CD4-positive, alpha-beta memory T cell (primary cell): ENCODE measurements at regions not wholly inside any gene's neighbourhood (a gene's known extent, or its start where the extent isn't known, plus 50 kb on each side); places are given as distances from the start of the nearest gene placed in this dataset.
A peak's percentile ranks its signal among the peaks of the same experiment; 100 is the strongest.

Source experiments
- CTCF ChIA-PET: fragments of 350-600 bp; sonication (Branson Sonifier 250); formaldehyde crosslinking; loops from one replicate; lab custom pipeline; 2021; ENCODE audit warnings: inconsistent platforms; ENCODE audit not compliant: partially characterized antibody; lab: Charles Lee
- POLR2A ChIA-PET: fragments of 350-600 bp; sonication (Branson Sonifier 250); formaldehyde crosslinking; loops from one replicate; lab custom pipeline; 2021; ENCODE audit not compliant: partially characterized antibody; lab: Charles Lee
- DNase-seq, 5 donors: peaks; one replicate each; pipeline versions ENCODE4 v3.0.0 to v3.0.0-alpha.2; 2020 to 2022; ENCODE audit warnings: mixed read lengths in 1 of 5
- H3K27ac ChIP-seq: one replicate; pipeline ENCODE4 v1.7.0; 2013; ENCODE audit warnings: low read depth, low read length
- H3K27me3 ChIP-seq: 2 replicates; pipeline ENCODE4 v1.7.0; 2013; ENCODE audit warnings: mild to moderate bottlenecking, low read length, moderate library complexity; ENCODE audit not compliant: insufficient read depth
- H3K36me3 ChIP-seq: 2 replicates; pipeline ENCODE4 v1.7.0; 2013; ENCODE audit warnings: mild to moderate bottlenecking, low read length, moderate library complexity; ENCODE audit not compliant: insufficient read depth
- H3K4me1 ChIP-seq: 2 replicates; pipeline ENCODE4 v1.7.0; 2013; ENCODE audit warnings: mild to moderate bottlenecking, low read length, moderate library complexity; ENCODE audit not compliant: insufficient read depth
- H3K4me3 ChIP-seq, 2 donors: one replicate each; pipeline ENCODE4 v1.7.0; 2013; ENCODE audit warnings: low read length in 2 of 2, mild to moderate bottlenecking in 1 of 2
- H3K9me3 ChIP-seq, 2 donors: one replicate each; pipeline ENCODE4 v1.7.0; 2013; ENCODE audit warnings: low read length in 2 of 2, control low read depth in 1 of 2; ENCODE audit not compliant: control insufficient read depth in 1 of 2
- H3K27ac Mint-ChIP-seq, 7 donors: one replicate each; pipeline ENCODE4 v1.8.0; 2020 to 2021; ENCODE audit warnings: mixed read lengths in 7 of 7, mild to moderate bottlenecking in 6 of 7, inconsistent platforms in 3 of 7, moderate library complexity in 3 of 7
- H3K27me3 Mint-ChIP-seq, 2 donors: one replicate each; pipeline ENCODE4 v1.8.0; 2020 to 2021; ENCODE audit warnings: mixed read lengths in 2 of 2
- H3K36me3 Mint-ChIP-seq, 2 donors: one replicate each; pipeline ENCODE4 v1.8.0; 2020 to 2021; ENCODE audit warnings: mixed read lengths in 2 of 2, inconsistent platforms in 1 of 2, mild to moderate bottlenecking in 1 of 2
- H3K4me1 Mint-ChIP-seq, 4 donors: one replicate each; pipeline ENCODE4 v1.8.0; 2020 to 2021; ENCODE audit warnings: mixed read lengths in 4 of 4, mild to moderate bottlenecking in 1 of 4
- H3K4me3 Mint-ChIP-seq, 8 donors: one replicate each; pipeline ENCODE4 v1.8.0; 2020 to 2021; ENCODE audit warnings: mixed read lengths in 8 of 8, mild to moderate bottlenecking in 7 of 8, moderate library complexity in 6 of 8, inconsistent platforms in 3 of 8
- H3K9me3 Mint-ChIP-seq, 8 donors: one replicate each; pipeline ENCODE4 v1.8.0; 2020 to 2021; ENCODE audit warnings: mixed read lengths in 8 of 8, mild to moderate bottlenecking in 5 of 8, inconsistent platforms in 3 of 8, moderate library complexity in 1 of 8
- intact Hi-C: fragments of 100-400 bp; cut with micrococcal nuclease; formaldehyde crosslinking; loops from one replicate; pipeline ENCODE4 v1.15.1; 2023

GRCh38 chr10:62657244-62657835 lies 147.2 kb upstream of the ADO start:
- H3K27ac Mint-ChIP-seq = peak overlapping the region in 1 of 7 donors; percentile 20
- Histone ChIP-seq H3K27me3 (no peaks in the 10 kb centered on the region), H3K36me3 (no peaks in the 10 kb centered on the region), H3K4me1 (no peaks in the 10 kb centered on the region), H3K4me3 (no peak overlapping the region), H3K9me3 (no peaks in the 10 kb centered on the region), H3K27ac (no peak overlapping the region)
- H3K4me3 Mint-ChIP-seq = no peak overlapping the region
- no peaks in the 10 kb centered on the region for H3K36me3 Mint-ChIP-seq
- peaks cover 0 to 7% (median 1%) of the 10 kb centered on the region in 4 donors for H3K4me1 Mint-ChIP-seq
- H3K9me3 Mint-ChIP-seq = peaks cover 0 to 4% (median 0%) of the 10 kb centered on the region in 8 donors
- POLR2A ChIA-PET = no interaction called here
- H3K27me3 Mint-ChIP-seq = peaks cover 0 to 2% of the 10 kb centered on the region in 2 donors
- intact Hi-C loops = no loop called here
- DNase-seq = no peak
- CTCF ChIA-PET = interaction anchor here (1.5 kb wide), 1 partner anchor 14 kb away, joined by 4 read pairs; no protein-coding TSS in a partner anchor

- no peaks in the 10 kb centered on the region for H3K9me3 ChIP-seq
- no peak overlapping the region for H3K27ac Mint-ChIP-seq
- ChIA-PET POLR2A (no interaction called here), CTCF (interaction anchor here (1.5 kb wide), 1 partner anchor 12 kb away, joined by 4 read pairs; no protein-coding TSS in a partner anchor)
- H3K27me3 ChIP-seq = no peaks in the 10 kb centered on the region
- H3K27ac ChIP-seq = no peak overlapping the region
- H3K36me3 ChIP-seq = no peaks in the 10 kb centered on the region
- H3K27me3 Mint-ChIP-seq = peaks cover 0 to 2% of the 10 kb centered on the region in 2 donors
- no peaks in the 10 kb centered on the region for H3K4me1 ChIP-seq
- peaks cover 0 to 4% (median 0%) of the 10 kb centered on the region in 8 donors for H3K9me3 Mint-ChIP-seq
- peaks cover 0 to 7% (median 1%) of the 10 kb centered on the region in 4 donors for H3K4me1 Mint-ChIP-seq
- intact Hi-C loops = no loop called here
- no peak overlapping the region for H3K4me3 ChIP-seq
- no peak for DNase-seq
- H3K36me3 Mint-ChIP-seq = no peaks in the 10 kb centered on the region
- no peak overlapping the region for H3K4me3 Mint-ChIP-seq
Observed at GRCh38 chr10:62658516-62658915, 146.0 kb upstream of the ADO start.

- H3K4me1 Mint-ChIP-seq = no peaks in the 10 kb centered on the region
- Histone ChIP-seq H3K9me3 (no peaks in the 10 kb centered on the region), H3K27ac (no peak overlapping the region), H3K4me3 (no peak overlapping the region), H3K36me3 (no peaks in the 10 kb centered on the region), H3K4me1 (no peaks in the 10 kb centered on the region), H3K27me3 (no peaks in the 10 kb centered on the region)
- no peak overlapping the region for H3K27ac Mint-ChIP-seq
- ChIA-PET CTCF (interaction anchor here (1.2 to 1.5 kb wide), 2 partner anchors 14 to 131 kb away, joined by 3 to 4 read pairs; no protein-coding TSS in a partner anchor), POLR2A (no interaction called here)
- no peaks in the 10 kb centered on the region for H3K27me3 Mint-ChIP-seq
- DNase-seq = no peak
- H3K9me3 Mint-ChIP-seq = no peaks in the 10 kb centered on the region
- no peaks in the 10 kb centered on the region for H3K36me3 Mint-ChIP-seq
- no peak overlapping the region for H3K4me3 Mint-ChIP-seq
- intact Hi-C loops = no loop called here
Observed at GRCh38 chr10:62661143-62661542, 143.4 kb upstream of the ADO start.

GRCh38 chr10:62662486-62662885 lies 142.0 kb upstream of the ADO start:
- Histone ChIP-seq H3K4me1 (no peaks in the 10 kb centered on the region), H3K36me3 (no peaks in the 10 kb centered on the region), H3K4me3 (no peak overlapping the region), H3K27ac (no peak overlapping the region), H3K9me3 (no peaks in the 10 kb centered on the region), H3K27me3 (no peaks in the 10 kb centered on the region)
- POLR2A ChIA-PET = no interaction called here
- CTCF ChIA-PET = interaction anchor here (1.5 kb wide), 1 partner anchor 15 kb away, joined by 4 read pairs; no protein-coding TSS in a partner anchor
- H3K4me3 Mint-ChIP-seq = no peak overlapping the region
- no peaks in the 10 kb centered on the region for H3K9me3 Mint-ChIP-seq
- DNase-seq = no peak
- H3K27me3 Mint-ChIP-seq = no peaks in the 10 kb centered on the region
- no peak overlapping the region for H3K27ac Mint-ChIP-seq
- no peaks in the 10 kb centered on the region for H3K4me1 Mint-ChIP-seq
- no peaks in the 10 kb centered on the region for H3K36me3 Mint-ChIP-seq
- intact Hi-C loops = no loop called here

- Histone ChIP-seq H3K4me3 (no peak overlapping the region), H3K27ac (no peak overlapping the region), H3K4me1 (no peaks in the 10 kb centered on the region), H3K36me3 (no peaks in the 10 kb centered on the region), H3K27me3 (no peaks in the 10 kb centered on the region), H3K9me3 (no peaks in the 10 kb centered on the region)
- H3K36me3 Mint-ChIP-seq = no peaks in the 10 kb centered on the region
- no peak overlapping the region for H3K4me3 Mint-ChIP-seq
- H3K27ac Mint-ChIP-seq = no peak overlapping the region
- H3K27me3 Mint-ChIP-seq = no peaks in the 10 kb centered on the region
- DNase-seq = no peak
- POLR2A ChIA-PET = no interaction called here
- intact Hi-C loops = no loop called here
- CTCF ChIA-PET = no interaction called here
- H3K9me3 Mint-ChIP-seq = no peaks in the 10 kb centered on the region
- peaks cover 0 to 9% (median 0%) of the 10 kb centered on the region in 4 donors for H3K4me1 Mint-ChIP-seq
Observed at GRCh38 chr10:62665771-62666170, 138.7 kb upstream of the ADO start.

GRCh38 chr10:62666275-62666674 lies 138.2 kb upstream of the ADO start:
- intact Hi-C loops = no loop called here
- Histone ChIP-seq H3K27me3 (no peaks in the 10 kb centered on the region), H3K36me3 (no peaks in the 10 kb centered on the region), H3K4me1 (no peaks in the 10 kb centered on the region), H3K4me3 (no peak overlapping the region), H3K9me3 (no peaks in the 10 kb centered on the region), H3K27ac (no peak overlapping the region)
- no peak for DNase-seq
- CTCF ChIA-PET = no interaction called here
- H3K4me1 Mint-ChIP-seq = peaks cover 0 to 13% (median 1%) of the 10 kb centered on the region in 4 donors
- peaks cover 0 to 1% (median 0%) of the 10 kb centered on the region in 8 donors for H3K9me3 Mint-ChIP-seq
- H3K36me3 Mint-ChIP-seq = no peaks in the 10 kb centered on the region
- H3K27me3 Mint-ChIP-seq = no peaks in the 10 kb centered on the region
- no peak overlapping the region for H3K4me3 Mint-ChIP-seq
- POLR2A ChIA-PET = no interaction called here
- H3K27ac Mint-ChIP-seq = no peak overlapping the region

GRCh38 chr10:62669341-62669740 lies 135.2 kb upstream of the ADO start:
- H3K9me3 Mint-ChIP-seq = peaks cover 0 to 1% (median 0%) of the 10 kb centered on the region in 8 donors
- ChIA-PET POLR2A (interaction anchor here (0.9 to 1.3 kb wide), 2 partner anchors 12 to 32 kb away, joined by 3 to 4 read pairs; no protein-coding TSS in a partner anchor), CTCF (interaction anchor here (1.5 kb wide), 1 partner anchor 12 kb away, joined by 4 read pairs; no protein-coding TSS in a partner anchor)
- H3K4me3 ChIP-seq = no peak overlapping the region
- H3K36me3 ChIP-seq = no peaks in the 10 kb centered on the region
- intact Hi-C loops = no loop called here
- no peak overlapping the region for H3K27ac ChIP-seq
- H3K4me1 Mint-ChIP-seq = peaks cover 0 to 13% (median 1%) of the 10 kb centered on the region in 4 donors
- no peaks in the 10 kb centered on the region for H3K27me3 ChIP-seq
- no peak for DNase-seq
- H3K27me3 Mint-ChIP-seq = no peaks in the 10 kb centered on the region
- H3K27ac Mint-ChIP-seq = no peak overlapping the region
- no peaks in the 10 kb centered on the region for H3K36me3 Mint-ChIP-seq
- H3K4me3 Mint-ChIP-seq = no peak overlapping the region
- no peaks in the 10 kb centered on the region for H3K9me3 ChIP-seq
- H3K4me1 ChIP-seq = no peaks in the 10 kb centered on the region
